GM21529 (cell line): ENCODE measurements at regions not wholly inside any gene's neighbourhood (a gene's known extent, or its start where the extent isn't known, plus 50 kb on each side); places are given as distances from the start of the nearest gene placed in this dataset.
"Not testable (repeated sequence)": the region's sequence is repeated elsewhere in the genome, so short reads cannot be mapped to it uniquely, and the experiment has no call there.

Experiments used
- ATAC-seq: cut with Tn5 transposase; IDR thresholded peaks from one replicate; pipeline ENCODE4 v1.9.1; 2021; ENCODE audit not compliant: unreplicated experiment

- no peak for ATAC-seq
Observed at GRCh38 chr11:91373497-91373896, 851.1 kb upstream of the FAT3 start.

GRCh38 chr11:91366816-91367215 lies 857.8 kb upstream of the FAT3 start:
- no peak for ATAC-seq

- no peak for ATAC-seq
Observed at GRCh38 chr11:91365986-91366585, 858.5 kb upstream of the FAT3 start.

- ATAC-seq, result no peak
Observed at GRCh38 chr11:91350931-91351330, 873.7 kb upstream of the FAT3 start.

DNA sequence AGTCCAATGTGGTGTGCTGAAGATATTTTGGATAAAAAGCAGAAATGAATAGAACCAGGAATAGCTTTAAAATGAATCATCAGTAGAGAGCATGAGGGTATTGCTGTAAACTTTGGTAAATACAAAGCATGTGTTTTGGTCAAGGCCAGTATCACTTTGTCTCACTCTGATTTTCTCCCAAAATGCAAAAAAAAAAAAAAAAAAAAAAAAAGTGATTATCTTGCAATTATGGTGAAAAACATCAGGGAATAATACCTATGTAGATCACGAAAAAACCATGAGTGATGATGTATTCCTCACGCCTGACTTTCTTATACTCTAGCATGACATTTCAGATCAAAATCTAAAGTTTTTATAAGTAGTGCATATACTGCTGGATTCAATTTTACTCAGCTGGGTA lies 897.9 kb upstream of the FAT3 start:
- ATAC-seq, result no peak

GRCh38 chr11:91326280-91326679 lies 898.3 kb upstream of the FAT3 start:
- ATAC-seq, result no peak

- ATAC-seq, result no peak
Observed at GRCh38 chr11:91314521-91314920, 910.1 kb upstream of the FAT3 start.

DNA sequence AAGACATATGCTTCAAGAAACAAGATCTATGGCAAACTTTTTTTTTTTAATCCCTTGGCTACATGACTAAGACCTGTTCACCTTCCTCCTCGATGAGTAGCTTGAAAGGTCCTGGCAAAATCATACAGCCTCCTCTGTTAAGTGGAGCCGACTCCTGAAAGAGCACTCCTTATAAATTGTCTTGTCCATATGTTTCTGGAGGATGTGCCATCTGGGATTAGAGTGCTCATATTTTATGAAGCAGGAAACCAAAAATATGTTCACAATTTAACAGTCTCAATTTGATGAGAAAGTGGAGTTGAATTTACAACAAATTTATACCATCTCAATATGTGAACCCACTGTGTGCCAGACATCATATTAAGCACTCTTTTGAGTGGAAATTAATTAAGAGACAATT lies 912.1 kb upstream of the FAT3 start:
- ATAC-seq, result no peak

GRCh38 chr11:91310085-91310484 lies 914.5 kb upstream of the FAT3 start:
- no peak for ATAC-seq

- ATAC-seq, result no peak
Observed at GRCh38 chr11:91308069-91308468, 916.5 kb upstream of the FAT3 start.

GRCh38 chr11:91305402-91305801 lies 919.2 kb upstream of the FAT3 start:
- ATAC-seq, result no peak

DNA sequence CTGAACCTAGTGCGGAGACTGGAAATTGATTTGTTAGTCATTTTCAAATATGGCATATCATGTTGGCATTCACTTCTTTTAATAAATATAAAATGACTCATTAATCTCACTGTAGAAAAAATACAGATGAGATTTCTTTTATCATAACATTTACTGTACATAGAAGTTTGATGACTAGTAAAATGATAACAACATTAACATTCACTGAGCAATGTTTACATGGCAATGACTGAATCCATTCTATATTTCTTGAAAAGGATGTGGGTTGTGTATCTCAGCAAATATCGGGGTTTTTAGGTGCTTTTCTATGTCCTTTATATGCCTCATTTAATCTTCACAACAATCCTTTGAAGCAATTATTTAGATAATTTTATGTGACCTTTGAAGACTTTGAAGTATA lies 920.9 kb upstream of the FAT3 start:
- no peak for ATAC-seq

DNA sequence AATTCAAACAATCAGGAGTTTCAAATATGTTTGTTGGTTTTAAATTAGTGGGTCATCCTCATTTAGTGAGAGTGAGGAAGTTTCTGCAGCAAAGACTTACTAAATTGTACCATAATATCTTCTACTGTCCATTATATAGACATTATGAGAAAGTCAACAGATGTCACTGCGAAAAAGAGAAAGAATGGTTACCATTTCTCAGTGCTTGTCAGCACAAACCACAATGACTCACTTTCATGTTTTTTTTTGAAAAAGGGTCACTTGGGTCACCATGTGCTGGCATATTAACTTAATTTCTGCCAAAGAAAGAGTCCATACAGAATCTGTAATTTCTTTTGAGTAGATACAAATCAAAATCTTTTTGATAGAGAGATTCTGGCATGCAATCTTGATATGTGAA lies 924.6 kb upstream of the FAT3 start:
- ATAC-seq, result peak; percentile 68

DNA sequence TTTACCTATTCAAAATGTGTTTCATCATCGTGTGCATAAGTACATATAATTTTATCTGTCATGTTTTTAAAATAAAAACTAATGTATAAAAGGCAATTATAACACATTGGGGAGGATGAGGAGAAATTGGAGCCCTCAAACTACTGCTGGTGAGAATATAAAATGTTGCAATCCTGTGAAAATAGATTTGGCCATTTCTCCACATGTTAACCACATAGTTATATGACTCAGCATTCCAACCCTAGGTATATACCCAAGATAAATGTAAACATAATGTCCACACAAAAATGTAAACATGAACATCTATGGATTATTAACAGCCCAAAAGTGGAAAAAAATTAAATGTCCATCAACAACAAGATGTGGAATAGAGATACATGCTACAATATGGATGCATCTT lies 928.0 kb upstream of the FAT3 start:
- no peak for ATAC-seq

DNA sequence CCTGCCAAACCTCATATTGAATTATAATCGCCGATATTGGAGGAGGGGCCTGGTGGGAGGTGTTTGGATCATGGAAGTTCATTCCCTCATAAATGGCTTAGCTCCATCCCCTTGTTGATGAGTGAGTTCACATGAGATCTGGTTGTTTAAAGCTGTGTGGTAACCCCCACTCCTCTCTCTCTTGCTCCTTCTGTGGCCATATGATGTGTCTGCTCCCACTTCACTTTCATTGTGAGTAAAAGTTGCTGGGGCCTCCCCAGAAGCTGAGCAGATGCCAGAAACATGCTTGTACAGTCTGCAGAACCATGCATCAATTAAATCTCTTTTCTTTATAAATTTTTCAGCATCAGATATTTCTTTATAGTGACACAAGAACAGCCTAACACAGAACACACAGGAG lies 929.0 kb upstream of the FAT3 start:
- ATAC-seq, result peak; percentile 56

GRCh38 chr11:91293119-91293518 lies 931.5 kb upstream of the FAT3 start:
- ATAC-seq, result no peak

- no peak for ATAC-seq
Observed at GRCh38 chr11:91272089-91272488, 952.5 kb upstream of the FAT3 start.

DNA sequence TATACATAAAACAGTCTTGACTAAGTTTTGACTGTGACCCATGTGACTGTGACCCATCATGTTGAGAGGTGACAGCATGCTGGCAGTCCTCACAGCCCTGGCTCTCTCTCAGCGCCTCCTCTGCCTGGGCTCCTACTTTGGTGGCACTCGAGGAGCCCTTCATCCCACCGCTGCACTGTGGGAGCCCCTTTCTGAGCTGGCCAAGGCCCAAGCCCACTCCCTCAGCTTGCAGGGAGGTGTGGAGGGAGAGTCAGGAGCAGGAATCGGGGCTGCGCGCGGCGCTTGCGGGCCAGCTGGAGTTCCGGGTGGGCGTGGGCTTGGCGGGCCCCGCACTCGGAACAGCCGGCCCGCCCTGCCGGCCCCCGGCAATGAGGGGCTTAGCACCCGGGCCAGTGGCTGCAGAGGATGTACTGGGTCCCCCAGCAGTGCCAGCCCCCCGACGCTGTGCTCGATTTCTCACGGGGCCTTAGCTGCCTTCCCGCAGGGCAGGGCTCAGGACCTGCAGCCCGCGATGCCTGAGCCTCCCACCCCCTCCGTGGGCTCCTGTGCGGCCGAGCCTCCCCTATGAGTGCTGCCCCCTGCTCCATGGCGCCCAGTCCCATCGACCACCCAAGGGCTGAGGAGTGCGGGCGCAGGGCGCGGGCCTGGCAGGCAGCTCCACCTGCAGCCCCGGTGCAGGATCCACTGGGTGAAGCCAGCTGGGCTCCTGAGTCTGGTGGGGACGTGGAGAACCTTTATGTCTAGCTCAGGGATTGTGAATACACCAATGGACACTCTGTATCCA lies 955.9 kb upstream of the FAT3 start:
- not testable (repeated sequence) for ATAC-seq

GRCh38 chr11:91265946-91266345 lies 958.7 kb upstream of the FAT3 start:
- ATAC-seq, result no peak

- no peak for ATAC-seq
Observed at GRCh38 chr11:91264481-91264880, 960.1 kb upstream of the FAT3 start.

- ATAC-seq, result no peak
Observed at GRCh38 chr11:91263496-91264365, 960.9 kb upstream of the FAT3 start.

DNA sequence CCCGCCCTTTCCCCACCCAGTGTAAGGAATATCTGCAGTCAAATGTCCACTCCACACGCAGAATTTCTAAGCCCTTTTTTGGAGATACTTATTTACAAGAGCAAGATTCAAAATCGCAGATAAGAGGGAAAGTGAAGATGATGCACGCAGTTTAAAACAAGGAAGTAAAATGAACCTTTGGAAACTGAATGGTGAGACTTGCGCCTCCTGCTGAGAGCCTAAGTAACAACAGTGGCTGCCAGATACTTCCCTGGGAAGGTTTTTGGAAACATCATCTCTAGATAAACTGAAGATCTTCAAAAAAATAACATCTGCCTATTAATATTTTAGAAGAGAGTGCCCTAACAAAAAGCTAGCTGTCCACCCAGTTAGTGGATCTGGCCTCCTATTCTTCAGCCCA lies 963.1 kb upstream of the FAT3 start:
- no peak for ATAC-seq
